ENCODE measurements at regions not wholly inside any gene's neighbourhood (a gene's known extent, or its start where the extent isn't known, plus 50 kb on each side); places are given as distances from the start of the nearest gene placed in this dataset.

DNA sequence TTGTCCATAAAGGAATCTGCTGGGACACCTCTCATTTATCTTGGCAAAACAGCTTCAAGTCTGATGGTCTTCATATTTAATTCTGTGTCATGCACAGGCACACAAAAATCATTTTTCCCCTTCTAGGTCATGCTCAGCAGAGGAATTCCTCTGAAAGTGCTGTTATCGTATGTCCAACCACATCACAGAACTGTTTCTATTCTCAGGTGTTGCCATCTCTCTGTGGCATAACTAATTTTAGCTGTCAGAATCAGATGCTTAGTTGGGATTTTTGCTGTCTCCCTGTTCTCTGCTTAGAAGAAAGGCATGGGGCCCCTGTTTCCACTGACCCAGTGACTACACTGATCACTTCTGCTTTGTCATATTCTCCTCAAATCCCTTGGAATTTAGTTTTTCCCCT is 608.0 kb upstream of the EPHA7 start:
- TF ChIP-seq, protein P1, sequence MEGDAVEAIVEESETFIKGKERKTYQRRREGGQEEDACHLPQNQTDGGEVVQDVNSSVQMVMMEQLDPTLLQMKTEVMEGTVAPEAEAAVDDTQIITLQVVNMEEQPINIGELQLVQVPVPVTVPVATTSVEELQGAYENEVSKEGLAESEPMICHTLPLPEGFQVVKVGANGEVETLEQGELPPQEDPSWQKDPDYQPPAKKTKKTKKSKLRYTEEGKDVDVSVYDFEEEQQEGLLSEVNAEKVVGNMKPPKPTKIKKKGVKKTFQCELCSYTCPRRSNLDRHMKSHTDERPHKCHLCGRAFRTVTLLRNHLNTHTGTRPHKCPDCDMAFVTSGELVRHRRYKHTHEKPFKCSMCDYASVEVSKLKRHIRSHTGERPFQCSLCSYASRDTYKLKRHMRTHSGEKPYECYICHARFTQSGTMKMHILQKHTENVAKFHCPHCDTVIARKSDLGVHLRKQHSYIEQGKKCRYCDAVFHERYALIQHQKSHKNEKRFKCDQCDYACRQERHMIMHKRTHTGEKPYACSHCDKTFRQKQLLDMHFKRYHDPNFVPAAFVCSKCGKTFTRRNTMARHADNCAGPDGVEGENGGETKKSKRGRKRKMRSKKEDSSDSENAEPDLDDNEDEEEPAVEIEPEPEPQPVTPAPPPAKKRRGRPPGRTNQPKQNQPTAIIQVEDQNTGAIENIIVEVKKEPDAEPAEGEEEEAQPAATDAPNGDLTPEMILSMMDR (IDR thresholded peaks at IDR 0.05), result no peak
- TF ChIP-seq POLR2A (IDR thresholded peaks at IDR 0.05), result no peak
